Uterus (tissue), 3 donors: ENCODE measurements at regions not wholly inside any gene's neighbourhood (a gene's known extent, or its start where the extent isn't known, plus 50 kb on each side); places are given as distances from the start of the nearest gene placed in this dataset.

Experiments used
- DNase-seq, 2 donors: peaks; one replicate each; pipeline ENCODE4 v3.0.0-alpha.2; 2019 to 2020
- H3K27ac ChIP-seq, 2 donors: fragments of 200-600 bp; sonication (generic); 1 replicate in 1 of 2; 2 replicates in 1 of 2; pipeline ENCODE4 v1.5.1; 2016 to 2018
- H3K27me3 ChIP-seq, 2 donors: fragments of 200-600 bp; sonication (generic); one replicate each; pipeline ENCODE4 v1.5.1; 2018 to 2019; ENCODE audit warnings: control low read depth in 1 of 2
- H3K36me3 ChIP-seq, 2 donors: fragments of 200-600 bp; sonication (generic); one replicate each; pipeline ENCODE4 v1.5.1; 2019; ENCODE audit warnings: control low read depth in 1 of 2
- H3K4me1 ChIP-seq, 2 donors: fragments of 200-600 bp; sonication (generic); one replicate each; pipeline ENCODE4 v1.5.1; 2018 to 2019; ENCODE audit warnings: control low read depth in 1 of 2
- H3K4me3 ChIP-seq, 2 donors: fragments of 200-600 bp; sonication (generic); 1 replicate in 1 of 2; 2 replicates in 1 of 2; pipeline ENCODE4 v1.5.1; 2018 to 2019; ENCODE audit warnings: mild to moderate bottlenecking in 1 of 2
- H3K9me3 ChIP-seq, 2 donors: fragments of 200-600 bp; sonication (generic); one replicate each; pipeline ENCODE4 v1.5.1; 2019; ENCODE audit warnings: control low read depth in 1 of 2
- CTCF ChIP-seq, 4 experiments: fragments of 200-600 bp in 2 of 4; fragments of 450-650 bp in 2 of 4; sonication (generic) in 2 of 4; IDR thresholded peaks; one replicate each; pipeline ENCODE4 v1.5.1; 2016 to 2019; ENCODE audit warnings: antibody characterized with exemption in 4 of 4, mild to moderate bottlenecking in 2 of 4, moderate library complexity in 1 of 4
- POLR2A ChIP-seq, 2 donors: fragments of 450-650 bp; IDR thresholded peaks; one replicate each; pipeline ENCODE4 v1.6.1; 2016; ENCODE audit warnings: antibody characterized with exemption in 2 of 2, mild to moderate bottlenecking in 1 of 2, moderate library complexity in 1 of 2
- intact Hi-C: fragments of 100-400 bp; cut with DNase I; formaldehyde crosslinking; loops from one replicate; pipeline ENCODE4 v1.15.1; 2023; ENCODE audit warnings: low total_unique reads
- donor health status: DM: yes; HTN: yes; CAD: no.

DNA sequence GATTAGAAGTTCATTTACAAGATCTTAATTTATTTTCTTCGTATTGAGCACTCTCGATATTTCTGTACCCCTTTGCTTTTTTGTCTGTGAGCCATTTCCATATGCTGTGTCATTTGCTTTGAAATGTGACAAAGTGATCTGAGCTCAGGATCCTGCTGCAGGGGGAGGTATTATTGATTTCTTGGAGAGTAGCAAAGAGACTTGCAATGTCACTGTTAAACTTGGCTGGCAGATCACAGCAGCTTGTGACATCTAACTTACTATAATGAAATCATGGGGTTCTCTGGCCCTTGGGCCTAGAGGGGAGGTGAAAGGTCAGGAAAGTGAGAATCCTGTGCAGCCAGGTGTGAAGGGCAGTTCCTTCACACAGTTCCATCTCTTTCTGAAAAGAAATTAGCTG lies 923.4 kb downstream of the REEP3 start:
- TF ChIP-seq POLR2A (IDR thresholded peaks at IDR 0.05) = no peak
- no peak for TF ChIP-seq CTCF (IDR thresholded peaks at IDR 0.05)
- Histone ChIP-seq H3K9me3 (no peaks in the 10 kb centered on the region), H3K27me3 (no peaks in the 10 kb centered on the region), H3K36me3 (no peaks in the 10 kb centered on the region), H3K4me3 (no peak overlapping the region), H3K27ac (no peak overlapping the region), H3K4me1 (no peaks in the 10 kb centered on the region)
- intact Hi-C loops = no loop called here
- DNase-seq = no peak

DNA sequence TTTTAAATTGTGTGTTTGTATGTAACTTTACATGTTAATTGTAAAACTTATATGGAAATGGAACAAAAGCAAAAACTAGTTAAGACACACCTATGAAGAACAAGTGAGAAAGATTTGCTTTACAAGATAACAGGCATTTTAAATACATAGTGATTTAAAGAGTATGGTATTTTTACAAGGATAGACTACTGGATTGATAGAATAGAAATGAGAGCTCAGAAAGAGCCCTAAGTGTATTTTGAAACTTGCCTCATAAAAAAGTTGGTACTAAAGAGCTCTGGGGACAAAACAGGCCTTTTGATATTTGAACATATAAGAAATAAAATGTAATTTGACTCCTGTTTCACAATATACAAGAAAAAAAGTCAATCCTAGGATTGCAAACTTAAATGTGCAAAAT lies 928.4 kb downstream of the REEP3 start:
- H3K4me1 ChIP-seq = no peaks in the 10 kb centered on the region
- intact Hi-C loops = no loop called here
- TF ChIP-seq CTCF (IDR thresholded peaks at IDR 0.05) (no peak), POLR2A (IDR thresholded peaks at IDR 0.05) (no peak)
- no peaks in the 10 kb centered on the region for H3K9me3 ChIP-seq
- DNase-seq = no peak
- H3K4me3 ChIP-seq = no peak overlapping the region
- H3K27me3 ChIP-seq = no peaks in the 10 kb centered on the region
- H3K27ac ChIP-seq = no peak overlapping the region
- no peaks in the 10 kb centered on the region for H3K36me3 ChIP-seq

GRCh38 chr10:64450312-64450711 lies 929.1 kb downstream of the REEP3 start:
- Histone ChIP-seq H3K4me1 (no peaks in the 10 kb centered on the region), H3K27ac (no peak overlapping the region), H3K27me3 (no peaks in the 10 kb centered on the region), H3K36me3 (no peaks in the 10 kb centered on the region), H3K9me3 (no peaks in the 10 kb centered on the region), H3K4me3 (no peak overlapping the region)
- TF ChIP-seq CTCF (IDR thresholded peaks at IDR 0.05) (no peak), POLR2A (IDR thresholded peaks at IDR 0.05) (no peak)
- intact Hi-C loops = no loop called here
- DNase-seq = no peak

GRCh38 chr10:64454962-64455361 lies 933.8 kb downstream of the REEP3 start:
- Histone ChIP-seq H3K27ac (no peak overlapping the region), H3K4me3 (no peak overlapping the region), H3K4me1 (no peaks in the 10 kb centered on the region), H3K36me3 (no peaks in the 10 kb centered on the region), H3K9me3 (no peaks in the 10 kb centered on the region), H3K27me3 (no peaks in the 10 kb centered on the region)
- intact Hi-C loops = no loop called here
- no peak for DNase-seq
- TF ChIP-seq CTCF (IDR thresholded peaks at IDR 0.05) (no peak), POLR2A (IDR thresholded peaks at IDR 0.05) (no peak)

- TF ChIP-seq CTCF (IDR thresholded peaks at IDR 0.05) (no peak), POLR2A (IDR thresholded peaks at IDR 0.05) (no peak)
- intact Hi-C loops = no loop called here
- no peak for DNase-seq
- no peaks in the 10 kb centered on the region for H3K27me3 ChIP-seq
- H3K36me3 ChIP-seq = no peaks in the 10 kb centered on the region
- no peak overlapping the region for H3K27ac ChIP-seq
- no peaks in the 10 kb centered on the region for H3K4me1 ChIP-seq
- no peaks in the 10 kb centered on the region for H3K9me3 ChIP-seq
- no peak overlapping the region for H3K4me3 ChIP-seq
These were observed 937.1 kb downstream of the REEP3 start for GRCh38 chr10:64458306-64458705.
